Brain microvascular endothelial cell (primary cell): ENCODE measurements at regions not wholly inside any gene's neighbourhood (a gene's known extent, or its start where the extent isn't known, plus 50 kb on each side); places are given as distances from the start of the nearest gene placed in this dataset.

Experiments
- DNase-seq: peaks from one replicate; pipeline ENCODE4 v3.0.0-alpha.2; 2020
- H3K27ac ChIP-seq: fragments of 250-450 bp; sonication (Bioruptor Pico); 2 replicates; pipeline ENCODE4 v1.5.1; 2020; ENCODE audit warnings: mild to moderate bottlenecking, moderate library complexity
- H3K27me3 ChIP-seq: fragments of 250-450 bp; sonication (Bioruptor Pico); replicated peaks from 2 replicates; pipeline ENCODE4 v1.5.1; 2020; ENCODE audit warnings: mild to moderate bottlenecking
- H3K36me3 ChIP-seq: fragments of 250-450 bp; sonication (Bioruptor Pico); replicated peaks from 2 replicates; pipeline ENCODE4 v1.5.1; 2020; ENCODE audit warnings: mild to moderate bottlenecking
- H3K4me3 ChIP-seq: 2 replicates; pipeline ENCODE4 v1.5.1; 2011; ENCODE audit warnings: low read depth, mild to moderate bottlenecking, control low read depth, low read length, moderate library complexity
- CTCF ChIP-seq: IDR thresholded peaks from 2 replicates; pipeline ENCODE4 v1.5.1; 2011; ENCODE audit warnings: low read depth, mild to moderate bottlenecking, moderate library complexity, low read length, control low read depth, inconsistent platforms; ENCODE audit errors: missing control alignments
- in situ Hi-C: cut with HindIII; loops from 2 replicates; pipeline ENCODE4 v1.10.0; 2017; ENCODE audit warnings: low sequenced_read_pairs, low pct_ligation_motif_present

GRCh38 chr19:28920269-28921066, 292.5 kb downstream of the UQCRFS1 start:
- H3K27ac ChIP-seq = no peak overlapping the region
- DNase-seq = no peak
- TF ChIP-seq CTCF = no peak
- no peaks in the 10 kb centered on the region for H3K36me3 ChIP-seq
- H3K4me3 ChIP-seq = no peak overlapping the region
- H3K27me3 ChIP-seq = no peaks in the 10 kb centered on the region
- in situ Hi-C loops = no loop called here

GRCh38 chr19:28917621-28918020, 295.3 kb downstream of the UQCRFS1 start:
- H3K27me3 ChIP-seq = no peaks in the 10 kb centered on the region
- no peaks in the 10 kb centered on the region for H3K36me3 ChIP-seq
- no peak for TF ChIP-seq CTCF
- DNase-seq = no peak
- H3K27ac ChIP-seq = no peak overlapping the region
- in situ Hi-C loops = no loop called here
- no peak overlapping the region for H3K4me3 ChIP-seq

- H3K36me3 ChIP-seq = no peaks in the 10 kb centered on the region
- H3K27ac ChIP-seq = no peak overlapping the region
- no peak for TF ChIP-seq CTCF
- no peak overlapping the region for H3K4me3 ChIP-seq
- H3K27me3 ChIP-seq = no peaks in the 10 kb centered on the region
- DNase-seq = no peak
- in situ Hi-C loops = no loop called here
Observed at GRCh38 chr19:28915737-28916460, 297.1 kb downstream of the UQCRFS1 start.

- H3K4me3 ChIP-seq = no peak overlapping the region
- H3K27ac ChIP-seq = no peak overlapping the region
- no peak for DNase-seq
- no peaks in the 10 kb centered on the region for H3K36me3 ChIP-seq
- no peak for TF ChIP-seq CTCF
- no peaks in the 10 kb centered on the region for H3K27me3 ChIP-seq
- in situ Hi-C loops = no loop called here
Observed at GRCh38 chr19:28915202-28915601, 297.7 kb downstream of the UQCRFS1 start.

- H3K36me3 ChIP-seq = no peaks in the 10 kb centered on the region
- TF ChIP-seq CTCF = no peak
- in situ Hi-C loops = no loop called here
- no peaks in the 10 kb centered on the region for H3K27me3 ChIP-seq
- no peak for DNase-seq
- H3K27ac ChIP-seq = no peak overlapping the region
- H3K4me3 ChIP-seq = no peak overlapping the region
Observed at GRCh38 chr19:28914173-28914572, 298.8 kb downstream of the UQCRFS1 start.
